ENCODE measurements at regions not wholly inside any gene's neighbourhood (a gene's known extent, or its start where the extent isn't known, plus 50 kb on each side); places are given as distances from the start of the nearest gene placed in this dataset.

GRCh38 chr4:104815665-104816064 is 321.0 kb upstream of the CXXC4 start:
- ATAC-seq (ENCODE audit: low FRiP score) (no peak), DNase-seq (ENCODE audit: low spot score) (no peak)
- no peak for TF ChIP-seq CTCF (IDR thresholded peaks at IDR 0.05)

- DNase-seq (ENCODE audit: low spot score) = no peak
- no peak for TF ChIP-seq CTCF (IDR thresholded peaks at IDR 0.05)
- no peak for ATAC-seq (ENCODE audit: low FRiP score)
These were observed 323.9 kb upstream of the CXXC4 start for GRCh38 chr4:104818579-104818978.

- TF ChIP-seq CTCF (IDR thresholded peaks at IDR 0.05) = no peak
- ATAC-seq (ENCODE audit: low FRiP score) (no peak), DNase-seq (ENCODE audit: low spot score) (no peak)
These were observed 320.5 kb upstream of the TET2 start for GRCh38 chr4:104826171-104826570.

GRCh38 chr4:104829761-104830160 is 316.9 kb upstream of the TET2 start:
- TF ChIP-seq CTCF (IDR thresholded peaks at IDR 0.05) = no peak
- no peak for ATAC-seq (ENCODE audit: low FRiP score)
- DNase-seq (ENCODE audit: low spot score) = no peak

- ATAC-seq (ENCODE audit: low FRiP score) = no peak
- no peak for TF ChIP-seq CTCF (IDR thresholded peaks at IDR 0.05)
These were observed 298.0 kb upstream of the TET2 start for GRCh38 chr4:104848597-104849225.

GRCh38 chr4:104859601-104860237 is 287.0 kb upstream of the TET2 start:
- TF ChIP-seq CTCF (IDR thresholded peaks at IDR 0.05) = no peak
- ATAC-seq (ENCODE audit: low FRiP score) (no peak), DNase-seq (ENCODE audit: low spot score) (no peak)

More at GRCh38 chr4:104848597-104849225, 298.0 kb upstream of the TET2 start:
- DNase-seq (ENCODE audit: low spot score) = no peak

All from omental fat pad (tissue), 3 donors.